Lower lobe of right lung (tissue), 2 donors: ENCODE measurements at regions not wholly inside any gene's neighbourhood (a gene's known extent, or its start where the extent isn't known, plus 50 kb on each side); places are given as distances from the start of the nearest gene placed in this dataset.

Experiments
- ATAC-seq, 2 donors: fragments of 200-7000 bp; cut with Tn5 transposase; one replicate each; pipeline ENCODE4 v1.9.1; 2020 to 2022; ENCODE audit warnings: mild to moderate bottlenecking in 2 of 2, moderate library complexity in 2 of 2
- DNase-seq: peaks from one replicate; pipeline ENCODE4 v3.0.0-alpha.2; 2020
- H3K27ac ChIP-seq: fragments of 200-600 bp; one replicate; pipeline ENCODE4 v1.8.0; 2022
- H3K27me3 ChIP-seq: fragments of 200-600 bp; one replicate; pipeline ENCODE4 v1.8.0; 2022; ENCODE audit warnings: low read depth
- H3K36me3 ChIP-seq: fragments of 200-600 bp; one replicate; pipeline ENCODE4 v1.8.0; 2022; ENCODE audit warnings: mild to moderate bottlenecking
- H3K4me1 ChIP-seq: fragments of 200-600 bp; one replicate; pipeline ENCODE4 v1.8.0; 2022
- H3K4me3 ChIP-seq: fragments of 200-600 bp; one replicate; pipeline ENCODE4 v1.8.0; 2022; ENCODE audit warnings: mild to moderate bottlenecking
- H3K9me3 ChIP-seq: fragments of 200-600 bp; one replicate; pipeline ENCODE4 v1.8.0; 2022
- intact Hi-C: fragments of 100-400 bp; cut with DNase I; formaldehyde crosslinking; loops from one replicate; pipeline ENCODE4 v1.11.0; 2022
- TF ChIP-seq, protein P1 (sequence below): fragments of 200-600 bp; IDR thresholded peaks from one replicate; pipeline ENCODE4 v1.8.0; 2022; ENCODE audit warnings: antibody characterized with exemption, mild to moderate bottlenecking
- donor health status: DM: no; HTN: yes; CAD: no; lungs with severe emphysema.

- DNase-seq: no peak
- peaks cover 22% of the 10 kb centered on the region for H3K4me1 ChIP-seq
- intact Hi-C loops: no loop called here
- H3K4me3 ChIP-seq: no peak overlapping the region
- H3K27me3 ChIP-seq: no peaks in the 10 kb centered on the region
- no peak overlapping the region for H3K27ac ChIP-seq
- TF ChIP-seq, protein P1, sequence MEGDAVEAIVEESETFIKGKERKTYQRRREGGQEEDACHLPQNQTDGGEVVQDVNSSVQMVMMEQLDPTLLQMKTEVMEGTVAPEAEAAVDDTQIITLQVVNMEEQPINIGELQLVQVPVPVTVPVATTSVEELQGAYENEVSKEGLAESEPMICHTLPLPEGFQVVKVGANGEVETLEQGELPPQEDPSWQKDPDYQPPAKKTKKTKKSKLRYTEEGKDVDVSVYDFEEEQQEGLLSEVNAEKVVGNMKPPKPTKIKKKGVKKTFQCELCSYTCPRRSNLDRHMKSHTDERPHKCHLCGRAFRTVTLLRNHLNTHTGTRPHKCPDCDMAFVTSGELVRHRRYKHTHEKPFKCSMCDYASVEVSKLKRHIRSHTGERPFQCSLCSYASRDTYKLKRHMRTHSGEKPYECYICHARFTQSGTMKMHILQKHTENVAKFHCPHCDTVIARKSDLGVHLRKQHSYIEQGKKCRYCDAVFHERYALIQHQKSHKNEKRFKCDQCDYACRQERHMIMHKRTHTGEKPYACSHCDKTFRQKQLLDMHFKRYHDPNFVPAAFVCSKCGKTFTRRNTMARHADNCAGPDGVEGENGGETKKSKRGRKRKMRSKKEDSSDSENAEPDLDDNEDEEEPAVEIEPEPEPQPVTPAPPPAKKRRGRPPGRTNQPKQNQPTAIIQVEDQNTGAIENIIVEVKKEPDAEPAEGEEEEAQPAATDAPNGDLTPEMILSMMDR: no peak
- no peaks in the 10 kb centered on the region for H3K9me3 ChIP-seq
- no peak for ATAC-seq
- H3K36me3 ChIP-seq: no peaks in the 10 kb centered on the region
Observed at GRCh38 chr12:46445093-46445492, 72.5 kb upstream of the SLC38A2 start.

DNA sequence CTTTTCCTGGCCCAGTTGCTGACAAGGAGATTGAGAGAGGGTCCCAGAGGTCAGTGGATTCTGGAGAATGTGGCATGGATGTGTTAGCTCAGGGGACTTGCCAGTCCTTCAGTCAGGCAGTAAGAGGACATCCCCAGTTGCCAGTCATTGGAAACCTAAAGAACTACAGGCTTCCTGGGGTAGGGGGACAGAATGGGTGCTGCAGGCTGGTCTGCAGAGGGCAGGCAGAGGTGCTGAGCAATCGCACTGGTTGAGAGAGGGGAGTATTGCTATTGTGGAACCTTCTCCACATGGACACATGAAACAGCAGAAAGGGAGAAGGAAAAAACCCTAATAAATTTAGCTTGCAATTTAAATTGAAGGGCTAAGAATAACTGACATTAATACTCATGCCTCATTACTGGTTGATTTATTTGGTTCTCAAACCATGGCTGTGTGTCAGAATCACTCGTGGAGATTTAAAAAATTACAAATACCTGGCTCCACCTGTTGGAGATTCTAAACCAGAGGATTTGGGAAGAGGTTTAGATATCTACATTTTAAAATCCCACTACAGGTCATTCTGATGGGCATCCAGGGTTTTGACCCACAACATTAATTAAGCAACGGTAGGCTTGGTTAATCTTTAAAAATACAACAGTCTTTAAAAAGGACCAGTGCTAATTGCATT lies 71.2 kb upstream of the SLC38A2 start:
- TF ChIP-seq, protein P1: no peak
- no peak for ATAC-seq
- no peaks in the 10 kb centered on the region for H3K27me3 ChIP-seq
- DNase-seq: no peak
- H3K4me3 ChIP-seq: no peak overlapping the region
- H3K36me3 ChIP-seq: no peaks in the 10 kb centered on the region
- no peaks in the 10 kb centered on the region for H3K9me3 ChIP-seq
- no peak overlapping the region for H3K27ac ChIP-seq
- intact Hi-C loops: no loop called here
- H3K4me1 ChIP-seq: peaks cover 18% of the 10 kb centered on the region

GRCh38 chr12:46442738-46443137 lies 70.2 kb upstream of the SLC38A2 start:
- Histone ChIP-seq H3K27me3 (no peaks in the 10 kb centered on the region), H3K27ac (no peak overlapping the region), H3K4me3 (no peak overlapping the region), H3K9me3 (no peaks in the 10 kb centered on the region), H3K4me1 (peaks cover 18% of the 10 kb centered on the region), H3K36me3 (no peaks in the 10 kb centered on the region)
- intact Hi-C loops: no loop called here
- DNase-seq: no peak
- TF ChIP-seq, protein P1: no peak
- ATAC-seq: no peak

DNA sequence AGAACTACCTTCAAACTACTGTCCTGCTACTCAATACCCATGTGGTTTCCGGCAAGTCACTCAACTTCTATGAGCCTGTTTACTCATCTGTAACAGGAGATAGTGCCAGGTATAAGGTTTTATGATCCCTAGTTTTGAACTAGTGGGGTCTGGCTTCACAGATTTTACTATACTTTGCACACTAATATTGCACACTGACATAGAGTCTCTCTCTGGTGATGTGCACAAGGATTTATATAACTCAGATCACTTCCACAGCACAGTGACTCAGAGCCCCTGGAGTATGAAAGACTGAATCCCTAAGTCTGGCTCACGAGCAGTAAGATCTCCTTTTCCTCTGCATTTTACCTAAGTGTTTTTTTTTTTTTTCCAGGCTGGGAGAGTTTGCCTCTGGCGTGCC lies 69.7 kb upstream of the SLC38A2 start:
- no peak for ATAC-seq
- TF ChIP-seq, protein P1: no peak
- no peaks in the 10 kb centered on the region for H3K9me3 ChIP-seq
- peaks cover 18% of the 10 kb centered on the region for H3K4me1 ChIP-seq
- no peak overlapping the region for H3K4me3 ChIP-seq
- no peak overlapping the region for H3K27ac ChIP-seq
- no peak for DNase-seq
- H3K36me3 ChIP-seq: no peaks in the 10 kb centered on the region
- intact Hi-C loops: no loop called here
- H3K27me3 ChIP-seq: no peaks in the 10 kb centered on the region

GRCh38 chr12:46439793-46440511 lies 67.4 kb upstream of the SLC38A2 start:
- DNase-seq (no peak), ATAC-seq (no peak)
- no peaks in the 10 kb centered on the region for H3K27me3 ChIP-seq
- H3K4me1 ChIP-seq: no peaks in the 10 kb centered on the region
- H3K27ac ChIP-seq: no peak overlapping the region
- no peaks in the 10 kb centered on the region for H3K9me3 ChIP-seq
- TF ChIP-seq, protein P1: no peak
- H3K4me3 ChIP-seq: no peak overlapping the region
- intact Hi-C loops: no loop called here
- H3K36me3 ChIP-seq: no peaks in the 10 kb centered on the region
